Central memory CD4-positive, alpha-beta T cell (primary cell): ENCODE measurements at regions not wholly inside any gene's neighbourhood (a gene's known extent, or its start where the extent isn't known, plus 50 kb on each side); places are given as distances from the start of the nearest gene placed in this dataset.
"Not testable (repeated sequence)": the region's sequence is repeated elsewhere in the genome, so short reads cannot be mapped to it uniquely, and the experiment has no call there.

Experiments
- DNase-seq: peaks from one replicate; pipeline ENCODE4 v3.0.0; 2022

DNA sequence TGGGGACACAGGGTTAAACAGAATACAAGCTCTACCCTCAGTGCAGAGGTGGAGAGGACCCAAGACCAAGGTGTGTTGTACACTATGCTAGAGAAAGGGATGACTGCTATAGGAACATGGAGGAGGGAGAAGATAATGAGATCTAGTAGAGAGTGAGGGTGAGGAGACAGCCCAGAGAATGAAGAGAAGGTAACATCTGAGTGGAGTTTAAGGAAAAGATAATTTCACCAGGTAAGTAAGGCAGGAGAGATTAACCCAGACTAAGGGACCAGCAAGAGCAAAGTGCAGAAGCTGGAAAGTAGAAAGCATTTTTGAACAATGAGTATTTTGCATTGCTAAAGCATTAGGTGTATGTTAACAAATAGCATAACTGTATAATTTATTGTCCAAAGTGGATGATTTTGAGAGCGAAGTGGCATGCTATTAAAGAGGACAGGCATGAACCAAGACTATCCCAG, 128.8 kb downstream of the RASSF10 start:
- no peak for DNase-seq

DNA sequence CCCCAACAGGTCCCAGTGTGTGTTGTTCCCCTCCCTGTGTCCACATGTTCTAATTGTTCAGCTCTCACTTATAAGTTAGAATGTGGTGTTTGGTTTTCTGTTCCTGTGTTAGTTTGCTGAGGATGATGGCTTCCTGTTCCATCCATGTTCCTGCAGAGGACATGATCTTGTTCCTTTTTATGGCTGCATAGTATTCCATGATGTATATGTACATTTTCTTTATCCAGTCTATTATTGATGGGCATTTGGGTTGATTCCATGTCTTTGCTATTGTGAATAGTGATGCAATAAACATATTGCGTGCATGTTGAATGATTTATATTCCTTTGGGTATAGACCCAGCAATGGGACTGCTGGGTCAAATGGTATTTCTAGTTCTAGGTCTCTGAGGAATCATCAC, 130.0 kb downstream of the RASSF10 start:
- DNase-seq, result not testable (repeated sequence)

- no peak for DNase-seq
Observed at GRCh38 chr11:13140028-13140870, 131.1 kb downstream of the RASSF10 start.

DNA sequence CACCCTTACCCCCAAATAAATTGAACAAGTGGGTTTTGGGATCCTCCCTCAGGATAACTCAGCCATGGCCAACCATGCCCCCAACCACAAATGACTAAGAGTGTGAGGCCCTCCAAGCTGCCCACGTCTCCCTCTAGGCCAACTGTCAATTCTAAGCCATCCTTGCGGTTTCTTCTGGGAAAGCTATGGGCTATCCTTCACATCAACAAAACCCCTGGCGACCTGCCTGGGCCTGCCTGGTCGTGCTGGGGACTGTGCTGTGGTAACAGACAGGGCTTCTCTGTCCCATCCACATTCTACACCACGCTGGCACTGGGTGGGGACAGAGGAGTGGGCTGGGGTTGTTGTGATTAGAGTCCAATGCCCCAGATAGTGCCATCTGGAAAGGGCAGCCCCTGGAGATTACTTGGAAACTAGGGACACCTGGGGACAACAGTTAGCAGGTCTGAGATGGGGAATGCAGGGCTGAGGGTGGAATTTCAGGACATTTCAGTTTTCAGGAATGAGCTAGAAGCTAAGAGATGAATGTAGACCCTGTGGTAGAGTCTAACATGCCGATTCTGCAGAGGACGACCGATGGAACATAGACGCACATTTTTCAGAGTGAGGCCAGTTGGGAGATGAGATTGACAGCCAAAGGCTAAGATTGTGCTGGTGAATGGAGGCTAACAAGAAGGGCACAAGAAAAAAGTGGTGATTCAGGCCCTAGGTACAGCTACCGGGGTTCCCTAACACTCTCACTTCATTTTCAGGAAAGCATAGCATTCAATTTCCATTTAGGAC, 131.9 kb downstream of the RASSF10 start:
- DNase-seq, result no peak

DNA sequence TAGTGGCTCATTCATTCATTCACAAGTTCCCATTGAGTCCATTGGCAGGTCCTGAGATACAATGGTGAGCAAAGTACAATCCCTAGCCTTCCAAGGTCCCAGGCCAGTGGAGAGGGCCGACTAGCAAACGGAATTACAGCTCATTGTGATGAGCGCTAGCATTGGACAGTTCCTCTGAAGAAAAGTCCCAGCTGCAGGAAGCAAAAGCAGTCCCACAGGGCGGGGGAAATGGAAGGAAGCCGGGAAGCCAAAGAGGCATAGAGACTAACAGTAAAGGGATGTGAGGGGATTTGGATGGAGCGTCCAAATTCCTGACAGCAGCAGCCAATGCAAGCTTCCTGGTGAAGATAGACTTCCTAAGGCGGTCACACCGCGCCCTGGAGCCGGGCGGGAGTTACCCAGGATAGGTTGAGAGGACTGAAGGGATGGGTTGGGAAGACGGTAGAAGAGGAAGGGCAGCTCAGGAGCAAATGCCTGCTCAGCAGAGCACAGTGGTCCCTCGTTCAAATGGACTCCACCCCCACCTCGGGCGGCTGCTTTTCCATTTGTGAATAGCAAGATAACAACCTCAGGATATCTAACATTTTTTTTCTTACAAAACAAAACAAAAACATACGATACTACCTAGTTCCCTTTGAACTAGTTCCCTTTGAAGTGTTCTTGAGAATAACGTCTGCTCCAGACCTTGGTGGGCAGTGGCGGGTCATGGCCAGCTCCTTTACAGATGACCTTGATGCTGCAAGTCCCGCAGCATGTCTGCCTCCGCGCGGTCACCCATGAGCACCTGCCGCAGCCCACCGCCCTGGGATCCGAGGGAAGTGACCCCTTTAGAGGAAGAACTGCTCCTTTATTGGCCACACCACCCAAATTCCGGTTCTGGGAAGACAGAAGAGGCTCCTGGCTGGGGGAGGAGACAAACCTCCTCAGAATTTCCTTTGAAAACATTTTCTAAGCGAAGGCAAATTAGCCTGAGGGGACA, 132.9 kb downstream of the RASSF10 start:
- DNase-seq, result no peak

- no peak for DNase-seq
Observed at GRCh38 chr11:13143486-13144297, 133.9 kb upstream of the BMAL1 start.

GRCh38 chr11:13145461-13145860, 132.1 kb upstream of the BMAL1 start:
- no peak for DNase-seq

GRCh38 chr11:13149991-13150390, 127.6 kb upstream of the BMAL1 start:
- no peak for DNase-seq

GRCh38 chr11:13150487-13150886, 127.1 kb upstream of the BMAL1 start:
- no peak for DNase-seq

GRCh38 chr11:13152264-13152663, 125.3 kb upstream of the BMAL1 start:
- no peak for DNase-seq

GRCh38 chr11:13152736-13153541, 124.7 kb upstream of the BMAL1 start:
- no peak for DNase-seq

- not testable (repeated sequence) for DNase-seq
Observed at GRCh38 chr11:13154374-13154773, 123.2 kb upstream of the BMAL1 start.

GRCh38 chr11:13160346-13160745, 117.2 kb upstream of the BMAL1 start:
- no peak for DNase-seq

DNA sequence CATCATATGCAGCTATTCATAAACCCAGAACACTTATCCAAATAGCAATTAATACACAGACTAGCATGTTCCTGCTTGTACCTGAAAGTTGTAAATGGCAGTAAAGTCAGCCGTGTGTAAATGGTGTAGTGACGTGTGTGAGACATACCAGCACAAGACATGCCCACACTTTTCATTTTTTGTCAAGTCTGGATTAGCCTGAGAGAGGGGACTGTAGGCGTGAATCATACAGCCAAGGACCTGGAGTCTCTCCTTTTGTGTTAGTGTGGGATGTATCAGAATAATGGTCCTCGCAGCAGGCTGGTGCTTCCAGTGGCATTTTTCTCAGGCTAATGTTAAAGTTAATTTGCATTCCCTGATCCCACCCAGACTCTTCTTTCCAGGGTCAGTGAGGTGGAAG, 116.8 kb upstream of the BMAL1 start:
- DNase-seq, result no peak

- no peak for DNase-seq
Observed at GRCh38 chr11:13163158-13163557, 114.4 kb upstream of the BMAL1 start.

GRCh38 chr11:13166036-13166435, 111.6 kb upstream of the BMAL1 start:
- no peak for DNase-seq

DNA sequence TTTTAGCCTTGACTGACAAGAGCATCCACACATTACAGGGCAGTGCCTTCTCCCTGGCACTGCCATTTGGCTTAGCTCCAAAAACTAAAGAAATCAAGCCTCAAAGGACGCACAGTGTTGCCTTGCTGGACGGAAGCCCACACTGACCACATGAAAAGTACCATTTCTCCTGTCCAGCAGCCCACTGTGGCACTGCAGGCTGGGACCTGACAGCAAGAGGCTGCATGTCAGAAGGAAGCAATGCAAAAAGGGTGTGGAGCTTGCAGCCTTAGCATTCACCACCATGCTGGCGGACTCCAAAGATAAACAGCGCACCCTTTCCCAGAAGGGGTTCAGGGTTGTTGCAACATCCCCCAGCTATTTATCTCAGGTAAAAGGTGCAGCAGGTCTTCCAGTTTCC, 109.3 kb upstream of the BMAL1 start:
- no peak for DNase-seq

GRCh38 chr11:13169709-13170108, 107.9 kb upstream of the BMAL1 start:
- no peak for DNase-seq

- no peak for DNase-seq
Observed at GRCh38 chr11:13174090-13174489, 103.5 kb upstream of the BMAL1 start.

DNA sequence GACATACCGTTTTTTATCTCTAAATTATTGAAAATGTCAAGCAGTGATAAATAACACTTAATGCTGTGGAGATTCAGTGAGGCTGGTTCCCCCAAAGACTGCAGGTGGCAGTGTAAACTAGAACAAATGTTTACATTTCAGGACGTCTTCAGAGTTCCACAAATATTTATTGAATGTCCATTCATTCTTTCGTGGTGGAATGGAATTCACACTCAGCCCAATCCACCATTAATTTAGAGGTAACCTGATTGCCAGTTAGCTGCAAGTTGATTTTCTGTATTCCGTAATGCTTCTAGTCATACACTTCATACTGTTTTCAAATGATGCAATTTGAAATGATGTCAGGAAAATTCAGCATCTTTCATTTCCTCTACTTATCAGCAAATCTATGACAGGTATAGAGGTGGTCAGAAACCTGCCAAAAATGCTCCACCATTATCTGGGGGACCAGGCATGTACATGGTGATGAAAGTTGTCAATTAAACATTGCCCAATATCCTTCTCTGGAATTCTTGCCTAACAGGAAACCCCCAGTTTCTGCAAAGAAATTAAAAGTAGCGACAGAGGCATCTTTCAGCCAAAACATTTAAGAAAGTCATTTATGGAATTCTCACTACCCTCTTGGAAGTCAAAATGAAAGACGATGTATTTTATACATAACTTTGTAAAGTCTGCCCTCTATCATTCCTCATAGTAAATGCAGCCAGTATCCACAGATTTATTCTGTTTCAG, 94.3 kb upstream of the BMAL1 start:
- no peak for DNase-seq
